Endothelial cell of umbilical vein (primary cell): ENCODE measurements at regions not wholly inside any gene's neighbourhood (a gene's known extent, or its start where the extent isn't known, plus 50 kb on each side); places are given as distances from the start of the nearest gene placed in this dataset.

Experiments
- BruUV-seq: library from RNA; stranded (reverse); fragments of 400-500 nt; replicated peaks from 2 replicates; lab custom pipeline; 2021; lab: Mats Ljungman, UMichigan
- CTCF ChIA-PET: fragments of 300-600, 350-600 bp; sonication (Branson Sonifier 250); formaldehyde crosslinking; loops from one replicate; lab custom pipeline; 2021; ENCODE audit warnings: antibody characterized with exemption, inconsistent platforms; lab: Charles Lee
- POLR2A ChIA-PET: fragments of 300-600, 350-600 bp; sonication (Branson Sonifier 250); formaldehyde crosslinking; loops from one replicate; lab custom pipeline; 2021; ENCODE audit warnings: antibody characterized with exemption, inconsistent platforms; lab: Charles Lee
- DNase-seq: peaks from one replicate; pipeline ENCODE4 v3.0.0-alpha.2; 2011; ENCODE audit warnings: low read depth, low spot score
- FAIRE-seq: peaks from 2 replicates; lab custom pipeline; 2011; peaks lifted over from hg19 to GRCh38; lab: Jason Lieb, UNC
- H2AFZ ChIP-seq: 2 replicates; pipeline ENCODE4 v1.6.0; 2012; ENCODE audit warnings: low read depth, low read length, control low read depth, inconsistent platforms
- H3K27ac ChIP-seq: 2 replicates; pipeline ENCODE4 v1.5.1; 2011; ENCODE audit warnings: low read depth, mild to moderate bottlenecking, control low read depth, low read length, moderate library complexity; ENCODE audit not compliant: insufficient read depth
- H3K27me3 ChIP-seq, 2 experiments: 2 replicates each; pipeline versions ENCODE4 v1.6.0 to v1.6.1; 2011; ENCODE audit warnings: low read length in 2 of 2, mixed read lengths in 1 of 2; ENCODE audit not compliant: control insufficient read depth in 2 of 2, insufficient read depth in 2 of 2
- H3K36me3 ChIP-seq, 2 experiments: 2 replicates in 1 of 2; 3 replicates in 1 of 2; pipeline ENCODE4 v1.5.1; 2011; ENCODE audit warnings: low read length in 2 of 2, mild to moderate bottlenecking in 1 of 2, moderate library complexity in 1 of 2; ENCODE audit not compliant: control insufficient read depth in 2 of 2, insufficient read depth in 2 of 2; ENCODE audit errors: extremely low read depth in 1 of 2
- H3K4me1 ChIP-seq: 3 replicates; pipeline ENCODE4 v1.5.1; 2011; ENCODE audit warnings: mild to moderate bottlenecking, low read length; ENCODE audit not compliant: control insufficient read depth, insufficient read depth; ENCODE audit errors: extremely low read depth
- H3K4me2 ChIP-seq: 2 replicates; pipeline ENCODE4 v1.6.1; 2011; ENCODE audit warnings: low read length, control low read depth, mixed read lengths; ENCODE audit not compliant: insufficient read depth
- H3K4me3 ChIP-seq, 3 experiments: fragments of 200-600 bp in 1 of 3; sonication (generic), shearing (Covaris generic) in 1 of 3; replicated peaks in 1 of 3; 2 replicates each; pipeline ENCODE4 v1.5.1; 2011 to 2016; ENCODE audit warnings: control low read depth in 3 of 3, low read length in 3 of 3, mild to moderate bottlenecking in 2 of 3, inconsistent platforms in 1 of 3, low read depth in 1 of 3, moderate library complexity in 1 of 3; ENCODE audit not compliant: insufficient read depth in 1 of 3
- H3K79me2 ChIP-seq: 2 replicates; pipeline ENCODE4 v1.6.0; 2012; ENCODE audit warnings: low read length, inconsistent platforms; ENCODE audit not compliant: control insufficient read depth, insufficient read depth
- H3K9ac ChIP-seq: replicated peaks from 2 replicates; pipeline ENCODE3; 2011; ENCODE audit warnings: low read length, control low read depth; ENCODE audit not compliant: insufficient read depth; ENCODE audit errors: extremely low read depth
- H3K9me1 ChIP-seq: replicated peaks from 3 replicates; pipeline ENCODE4 v1.6.0; 2011; ENCODE audit warnings: mild to moderate bottlenecking, low read length; ENCODE audit not compliant: control insufficient read depth, insufficient read depth; ENCODE audit errors: extremely low read depth
- H3K9me3 ChIP-seq: replicated peaks from 2 replicates; pipeline ENCODE4 v1.5.1; 2012; ENCODE audit warnings: low read length, inconsistent platforms; ENCODE audit not compliant: control insufficient read depth, insufficient read depth
- H4K20me1 ChIP-seq: replicated peaks from 2 replicates; pipeline ENCODE3; 2011; ENCODE audit warnings: mild to moderate bottlenecking, low read length; ENCODE audit not compliant: control insufficient read depth, insufficient read depth; ENCODE audit errors: extremely low read depth
- CTCF ChIP-seq, 2 donors: IDR thresholded peaks; 1 replicate in 1 of 2; 2 replicates in 1 of 2; pipeline ENCODE4 v1.5.1; 2011; ENCODE audit warnings: low read length in 2 of 2, mild to moderate bottlenecking in 2 of 2, moderate library complexity in 2 of 2, control low read depth in 1 of 2, inconsistent platforms in 1 of 2, low read depth in 1 of 2; ENCODE audit not compliant: insufficient read depth in 1 of 2; ENCODE audit errors: extremely low read depth in 1 of 2
- EZH2 ChIP-seq: IDR thresholded peaks from 2 replicates; pipeline ENCODE4 v1.6.1; 2012; ENCODE audit warnings: borderline replicate concordance, low read depth, mild to moderate bottlenecking, moderate library complexity, low read length, inconsistent platforms; ENCODE audit not compliant: severe bottlenecking
- FOS ChIP-seq: IDR thresholded peaks from 2 replicates; pipeline ENCODE4 v1.6.1; 2011; ENCODE audit warnings: mild to moderate bottlenecking, low read length, moderate library complexity, borderline replicate concordance; ENCODE audit not compliant: insufficient read depth
- GATA2 ChIP-seq: IDR thresholded peaks from 2 replicates; pipeline ENCODE4 v1.7.0; 2011; ENCODE audit warnings: low read depth, mild to moderate bottlenecking, moderate library complexity, mixed read lengths, low read length; ENCODE audit not compliant: insufficient read length, insufficient read depth
- JUN ChIP-seq: IDR thresholded peaks from 2 replicates; pipeline ENCODE4 v1.6.1; 2011; ENCODE audit warnings: borderline replicate concordance, low read depth; ENCODE audit not compliant: insufficient read length, insufficient read depth
- MYC ChIP-seq: IDR thresholded peaks from one replicate; pipeline ENCODE4 v1.6.1; 2011; ENCODE audit warnings: mild to moderate bottlenecking, low read depth, low read length
- POLR2A ChIP-seq: IDR thresholded peaks from 2 replicates; pipeline ENCODE4 v1.6.1; 2012; ENCODE audit warnings: low read depth, mild to moderate bottlenecking, control low read depth, low read length
- POLR2AphosphoS5 ChIP-seq: IDR thresholded peaks from 2 replicates; pipeline ENCODE4 v1.6.1; 2012; ENCODE audit warnings: low read depth, mild to moderate bottlenecking, control low read depth, low read length, moderate library complexity; ENCODE audit not compliant: insufficient read depth
- dilution Hi-C: fragments of 300-500 bp; cut with MboI; formaldehyde crosslinking; loops from one replicate; pipeline ENCODE4 v1.15.0; 2019; ENCODE audit warnings: low sequenced_read_pairs; ENCODE audit not compliant: extremely low pct_ligation_motif_present
- intact Hi-C: fragments of 100-400 bp; cut with micrococcal nuclease; formaldehyde crosslinking; loops from one replicate; pipeline ENCODE4 v1.10.0; 2022

- TF ChIP-seq MYC (no peak), POLR2A (no peak), CTCF (IDR thresholded peaks at IDR 0.05; ENCODE audit: extremely low read depth in 1 of 2, insufficient read depth in 1 of 2, low read depth in 1 of 2, low read length in 2 of 2) (no peak), POLR2AphosphoS5 (no peak), FOS (no peak), GATA2 (no peak)
- Histone ChIP-seq H3K79me2 (no peaks in the 10 kb centered on the region), H3K27ac (no peak overlapping the region), H3K9ac (no peak overlapping the region), H3K9me3 (no peaks in the 10 kb centered on the region), H3K4me2 (no peak overlapping the region), H3K4me3 (no peak overlapping the region), H3K9me1 (no peaks in the 10 kb centered on the region), H3K36me3 (no peaks in the 10 kb centered on the region), H2AFZ (no peak overlapping the region), H4K20me1 (no peaks in the 10 kb centered on the region), H3K27me3 (no peaks in the 10 kb centered on the region), H3K4me1 (peaks cover 2% of the 10 kb centered on the region)
- FAIRE-seq, result no peak
- ChIA-PET CTCF (interaction anchor here (0.9 to 1.0 kb wide), 2 partner anchors 13 to 68 kb away, joined by 3 to 4 read pairs; no protein-coding TSS in a partner anchor), POLR2A (no interaction called here)
- intact Hi-C loops (no loop called here), dilution Hi-C loops (no loop called here)
- DNase-seq, result no peak
- no TSS peak for BruUV-seq
These were observed 102.3 kb upstream of the SMAD3 start for GRCh38 chr15:66963084-66963483.

- POLR2A ChIA-PET, result no interaction called here
These were observed 101.7 kb upstream of the SMAD3 start for GRCh38 chr15:66963710-66964109.

More at GRCh38 chr15:66963710-66964109, 101.7 kb upstream of the SMAD3 start:
- FAIRE-seq, result no peak
- no peaks in the 10 kb centered on the region for H3K9me3 ChIP-seq
- dilution Hi-C loops, result no loop called here
- no peak overlapping the region for H3K4me3 ChIP-seq
- no peak overlapping the region for H3K9ac ChIP-seq
- no peaks in the 10 kb centered on the region for H4K20me1 ChIP-seq
- H3K79me2 ChIP-seq, result no peaks in the 10 kb centered on the region
- H3K27me3 ChIP-seq, result no peaks in the 10 kb centered on the region
- CTCF ChIA-PET, result interaction anchor here (1.0 kb wide), 1 partner anchor 67 kb away, joined by 3 read pairs; no protein-coding TSS in a partner anchor
- no peak overlapping the region for H3K4me2 ChIP-seq
- DNase-seq, result no peak
- H3K27ac ChIP-seq, result no peak overlapping the region
- H2AFZ ChIP-seq, result no peak overlapping the region
- no peaks in the 10 kb centered on the region for H3K9me1 ChIP-seq
- no TSS peak for BruUV-seq
- H3K4me1 ChIP-seq, result no peaks in the 10 kb centered on the region
- TF ChIP-seq EZH2 (no peak), JUN (peak; percentile 17)
- intact Hi-C loops, result no loop called here
- no peaks in the 10 kb centered on the region for H3K36me3 ChIP-seq
